HEK293T (cell line): ENCODE measurements at regions not wholly inside any gene's neighbourhood (a gene's known extent, or its start where the extent isn't known, plus 50 kb on each side); places are given as distances from the start of the nearest gene placed in this dataset.

Experiments used
- CTCF ChIA-PET: fragments of 350-600 bp; formaldehyde crosslinking; extraction: SDS; loops from one replicate; lab custom pipeline; 2021; ENCODE audit warnings: antibody characterized with exemption, inconsistent platforms; lab: Yijun Ruan, JAX
- POLR2A ChIA-PET: fragments of 350-600 bp; formaldehyde crosslinking; extraction: SDS; loops from one replicate; lab custom pipeline; 2020; ENCODE audit warnings: antibody characterized with exemption, inconsistent platforms; lab: Yijun Ruan, JAX
- DNase-seq: peaks from one replicate; pipeline ENCODE4 v3.0.0; 2012; ENCODE audit warnings: mixed read lengths; ENCODE audit errors: extremely low spot score
- ARNT ChIP-seq: fragments of 450-650 bp; IDR thresholded peaks from 2 replicates; pipeline ENCODE4 v1.6.1; 2017; ENCODE audit warnings: mild to moderate bottlenecking
- BHLHE40 ChIP-seq: fragments of 450-650 bp; IDR thresholded peaks from 2 replicates; pipeline ENCODE4 v1.6.1; 2016; ENCODE audit warnings: mild to moderate bottlenecking, moderate library complexity, borderline replicate concordance
- CTBP1 ChIP-seq: fragments of 450-650 bp; IDR thresholded peaks from 2 replicates; pipeline ENCODE4 v1.6.1; 2016; ENCODE audit warnings: borderline replicate concordance
- ELF4 ChIP-seq: fragments of 450-650 bp; IDR thresholded peaks from 2 replicates; pipeline ENCODE4 v1.6.1; 2017; ENCODE audit warnings: antibody characterized with exemption
- FOXA1 ChIP-seq: fragments of 450-650 bp; IDR thresholded peaks from 2 replicates; pipeline ENCODE4 v1.6.1; 2016; ENCODE audit warnings: mild to moderate bottlenecking
- FOXK2 ChIP-seq: fragments of 450-650 bp; IDR thresholded peaks from 2 replicates; pipeline ENCODE4 v1.6.1; 2016; ENCODE audit warnings: mild to moderate bottlenecking
- FOXM1 ChIP-seq: fragments of 450-650 bp; IDR thresholded peaks from 2 replicates; pipeline ENCODE4 v1.6.1; 2017; ENCODE audit warnings: mild to moderate bottlenecking, borderline replicate concordance
- HDGF ChIP-seq: fragments of 450-650 bp; IDR thresholded peaks from 2 replicates; pipeline ENCODE4 v1.6.1; 2017; ENCODE audit warnings: antibody characterized with exemption, borderline replicate concordance
- L3MBTL2 ChIP-seq: fragments of 450-650 bp; conservative IDR thresholded peaks from 2 replicates; pipeline ENCODE4 v1.6.1; 2016; ENCODE audit warnings: mild to moderate bottlenecking
- LEF1 ChIP-seq: fragments of 450-650 bp; IDR thresholded peaks from 2 replicates; pipeline ENCODE4 v1.6.1; 2017; ENCODE audit warnings: mild to moderate bottlenecking, borderline replicate concordance
- NFRKB ChIP-seq: fragments of 450-650 bp; IDR thresholded peaks from 2 replicates; pipeline ENCODE4 v1.6.1; 2016; ENCODE audit warnings: mild to moderate bottlenecking, moderate library complexity
- SP1 ChIP-seq: fragments of 450-650 bp; IDR thresholded peaks from 2 replicates; pipeline ENCODE4 v1.6.1; 2017
- SUZ12 ChIP-seq: fragments of 450-650 bp; IDR thresholded peaks from 2 replicates; pipeline ENCODE4 v1.6.1; 2016; ENCODE audit warnings: mild to moderate bottlenecking
- TARDBP ChIP-seq: fragments of 450-650 bp; IDR thresholded peaks from 2 replicates; pipeline ENCODE4 v1.6.1; 2016
- ZNF384 ChIP-seq: fragments of 450-650 bp; IDR thresholded peaks from 2 replicates; pipeline ENCODE4 v1.6.1; 2016
- TF ChIP-seq, protein P1 (sequence below): fragments of 450-650 bp; IDR thresholded peaks from 2 replicates; pipeline ENCODE4 v1.6.1; 2016

DNA sequence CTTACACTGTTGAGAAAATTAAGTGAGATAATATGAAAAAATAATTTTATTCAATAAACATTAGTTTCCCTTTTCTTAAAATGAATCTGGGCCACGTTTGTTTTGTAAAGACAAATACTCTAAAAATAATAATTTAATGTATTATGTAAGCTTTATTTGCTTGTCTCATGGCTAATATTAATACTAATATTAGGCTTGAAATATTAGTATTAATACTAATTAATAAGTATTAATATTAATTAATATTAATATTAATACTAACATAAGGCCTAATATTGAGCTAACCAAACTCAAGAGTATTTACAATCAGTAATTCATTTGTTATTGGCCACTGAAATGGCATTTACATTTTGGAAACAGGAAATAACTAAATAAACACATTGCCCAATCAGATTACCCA, 280.1 kb upstream of the ESRRG start:
- ChIA-PET POLR2A (no interaction called here), CTCF (no interaction called here)
- no peak for DNase-seq
- no peak for TF ChIP-seq ARNT
- TF ChIP-seq HDGF, result no peak
- no peak for TF ChIP-seq SP1
- TF ChIP-seq TARDBP, result no peak
- TF ChIP-seq FOXM1, result no peak
- TF ChIP-seq ELF4, result no peak
- no peak for TF ChIP-seq FOXK2
- no peak for TF ChIP-seq SUZ12
- TF ChIP-seq BHLHE40, result no peak
- TF ChIP-seq, protein P1, sequence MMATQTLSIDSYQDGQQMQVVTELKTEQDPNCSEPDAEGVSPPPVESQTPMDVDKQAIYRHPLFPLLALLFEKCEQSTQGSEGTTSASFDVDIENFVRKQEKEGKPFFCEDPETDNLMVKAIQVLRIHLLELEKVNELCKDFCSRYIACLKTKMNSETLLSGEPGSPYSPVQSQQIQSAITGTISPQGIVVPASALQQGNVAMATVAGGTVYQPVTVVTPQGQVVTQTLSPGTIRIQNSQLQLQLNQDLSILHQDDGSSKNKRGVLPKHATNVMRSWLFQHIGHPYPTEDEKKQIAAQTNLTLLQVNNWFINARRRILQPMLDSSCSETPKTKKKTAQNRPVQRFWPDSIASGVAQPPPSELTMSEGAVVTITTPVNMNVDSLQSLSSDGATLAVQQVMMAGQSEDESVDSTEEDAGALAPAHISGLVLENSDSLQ, result no peak
- TF ChIP-seq CTBP1, result no peak
- no peak for TF ChIP-seq ZNF384

DNA sequence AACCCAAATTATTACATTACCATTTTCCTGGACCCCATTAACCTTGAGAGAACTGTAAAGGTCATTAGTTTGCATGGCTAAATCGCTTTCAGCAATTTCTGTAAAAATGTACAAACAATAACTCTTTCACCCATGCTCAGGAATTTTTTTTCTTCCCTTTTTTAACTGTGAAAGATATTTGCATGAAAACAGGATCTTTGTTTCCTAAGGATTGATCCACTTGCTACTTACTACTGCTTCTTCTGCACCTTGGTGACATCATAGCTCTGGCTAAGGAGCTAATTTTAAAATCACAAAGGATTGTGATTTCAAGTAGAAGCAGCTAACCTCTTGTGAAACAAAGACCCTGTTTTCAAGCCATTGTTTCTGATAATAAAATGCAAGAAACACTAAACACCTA, 274.6 kb upstream of the ESRRG start:
- TF ChIP-seq ZNF384, result no peak
- no peak for TF ChIP-seq LEF1
- no peak for TF ChIP-seq HDGF
- CTCF ChIA-PET, result no interaction called here
- DNase-seq, result no peak
- POLR2A ChIA-PET, result no interaction called here

DNA sequence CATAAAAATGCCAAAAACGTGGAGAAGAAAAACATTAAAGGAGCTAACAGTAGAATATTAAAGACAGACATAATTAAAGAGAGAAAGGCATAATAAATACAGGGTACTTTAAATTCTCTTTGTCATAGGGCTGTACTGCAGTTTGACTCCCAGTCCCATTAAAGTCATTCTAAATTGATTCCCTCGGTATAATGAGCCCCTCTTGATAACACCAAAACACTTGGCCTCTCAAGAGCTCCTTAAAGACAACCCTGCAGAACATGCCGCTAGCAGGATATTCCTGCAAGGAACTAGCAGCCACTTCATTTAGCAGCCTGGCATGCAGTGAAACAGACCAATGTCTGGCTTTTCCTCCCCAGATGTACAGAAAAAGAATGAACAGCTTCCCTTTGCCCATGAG, 273.8 kb upstream of the ESRRG start:
- ChIA-PET POLR2A (no interaction called here), CTCF (no interaction called here)
- TF ChIP-seq CTBP1, result no peak
- no peak for TF ChIP-seq HDGF
- no peak for TF ChIP-seq FOXA1
- TF ChIP-seq FOXM1, result no peak
- TF ChIP-seq ARNT, result no peak
- no peak for TF ChIP-seq ZNF384
- TF ChIP-seq L3MBTL2, result no peak
- no peak for TF ChIP-seq SP1
- TF ChIP-seq, protein P1, result no peak
- no peak for TF ChIP-seq SUZ12
- TF ChIP-seq NFRKB, result no peak
- no peak for TF ChIP-seq LEF1
- DNase-seq, result no peak

DNA sequence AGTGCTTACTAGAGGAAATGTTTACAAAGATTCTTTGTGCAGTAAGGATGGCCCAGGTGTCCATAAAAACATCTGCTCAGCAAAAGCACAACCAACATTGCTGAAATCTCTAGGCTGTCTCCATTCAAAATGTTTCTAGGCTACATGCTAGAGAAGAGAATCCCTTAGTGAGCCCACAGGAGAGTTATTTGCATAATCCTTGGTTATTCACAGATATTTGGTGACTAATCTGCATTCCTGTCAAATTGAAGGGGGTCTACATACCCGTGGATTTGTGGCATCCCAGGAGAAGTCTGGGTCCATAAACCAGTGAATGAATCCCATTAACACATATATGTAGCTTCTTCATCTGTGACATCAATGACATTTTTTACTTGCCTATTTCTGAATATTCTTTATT, 261.3 kb upstream of the ESRRG start:
- CTCF ChIA-PET, result interaction anchor here (0.6 kb wide), 1 partner anchor 30 kb away, joined by 3 read pairs; no protein-coding TSS in a partner anchor
- POLR2A ChIA-PET, result no interaction called here
- DNase-seq, result no peak
- no peak for TF ChIP-seq SP1

DNA sequence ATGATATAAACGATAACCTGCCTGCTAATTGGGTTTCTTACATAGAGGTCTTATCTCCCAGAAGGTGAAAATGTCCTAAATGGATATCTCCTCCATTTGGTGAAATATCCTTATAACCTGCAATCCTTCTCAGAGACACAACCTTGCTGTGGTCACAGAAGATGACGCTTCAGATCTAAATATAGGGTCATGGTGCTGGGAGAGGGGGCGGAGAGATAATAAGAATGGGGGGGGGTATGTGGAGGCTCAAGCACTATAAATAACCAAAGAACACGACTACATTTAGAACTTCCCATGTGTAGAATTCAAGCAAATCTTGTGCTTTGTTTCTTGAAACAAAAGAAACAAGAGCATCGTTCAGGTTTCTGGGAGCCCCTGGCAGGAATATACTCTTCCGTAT, 260.6 kb upstream of the ESRRG start:
- no peak for TF ChIP-seq BHLHE40
- no peak for TF ChIP-seq TARDBP
- no peak for TF ChIP-seq FOXM1
- TF ChIP-seq L3MBTL2, result no peak
- TF ChIP-seq NFRKB, result no peak
- TF ChIP-seq, protein P1, result no peak
- TF ChIP-seq ZNF384, result no peak
- no peak for TF ChIP-seq ARNT
- DNase-seq, result no peak
- ChIA-PET POLR2A (no interaction called here), CTCF (interaction anchor here (0.6 kb wide), 1 partner anchor 29 kb away, joined by 3 read pairs; no protein-coding TSS in a partner anchor)

DNA sequence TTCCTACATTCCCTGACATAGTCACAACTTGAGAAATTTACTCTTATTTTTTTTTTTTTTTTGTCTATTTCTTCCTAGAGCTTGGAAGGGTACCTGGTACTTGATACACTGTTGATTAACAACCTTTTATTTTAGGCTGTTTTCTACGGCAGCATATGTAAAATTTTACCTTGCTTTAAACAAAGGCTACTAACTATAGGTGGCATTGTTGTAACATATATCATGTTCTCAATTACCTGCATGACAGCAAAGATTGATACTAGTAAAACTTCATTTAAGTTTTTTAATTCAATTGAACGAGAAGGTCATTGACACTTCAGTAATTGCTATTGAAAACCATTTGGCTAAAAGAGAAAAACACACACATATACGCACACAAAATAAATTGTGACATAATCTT, 238.3 kb upstream of the ESRRG start:
- CTCF ChIA-PET, result interaction anchor here (0.6 kb wide), 1 partner anchor 21 kb away, joined by 3 read pairs; no protein-coding TSS in a partner anchor
- POLR2A ChIA-PET, result no interaction called here
- TF ChIP-seq SUZ12, result no peak
- TF ChIP-seq, protein P1, result no peak
- no peak for TF ChIP-seq NFRKB
- TF ChIP-seq ELF4, result no peak
- TF ChIP-seq FOXM1, result no peak
- no peak for DNase-seq

DNA sequence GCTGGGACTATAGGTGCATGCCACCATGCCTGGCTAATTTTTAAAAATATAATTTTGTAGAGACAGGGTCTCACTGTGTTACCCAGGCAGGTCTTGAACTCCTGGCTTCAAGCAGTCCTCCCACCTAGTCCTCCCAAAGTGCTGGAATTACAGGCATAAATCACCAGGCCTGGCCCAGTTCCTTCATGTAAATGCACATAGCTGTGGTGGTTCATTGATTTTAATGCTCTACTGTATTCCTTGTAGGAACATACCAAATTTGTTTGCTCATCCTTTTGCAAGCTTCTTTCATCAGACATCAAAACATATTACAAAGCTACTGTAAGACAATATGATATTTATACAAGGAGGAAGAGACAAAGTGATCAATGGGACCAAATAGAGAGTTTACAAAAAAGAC, 237.5 kb upstream of the ESRRG start:
- POLR2A ChIA-PET, result no interaction called here
- CTCF ChIA-PET, result no interaction called here

More for the DNA sequence above, 237.5 kb upstream of the ESRRG start:
- no peak for DNase-seq
- TF ChIP-seq NFRKB, result no peak
- no peak for TF ChIP-seq FOXA1
- no peak for TF ChIP-seq FOXK2
- TF ChIP-seq LEF1, result no peak
- no peak for TF ChIP-seq FOXM1
- TF ChIP-seq SP1, result no peak
- no peak for TF ChIP-seq ZNF384
- TF ChIP-seq CTBP1, result no peak
- TF ChIP-seq, protein P1, result no peak
- no peak for TF ChIP-seq ELF4
- no peak for TF ChIP-seq SUZ12
- no peak for TF ChIP-seq BHLHE40
- no peak for TF ChIP-seq ARNT
